SKM-1 (cell line): ENCODE measurements at regions not wholly inside any gene's neighbourhood (a gene's known extent, or its start where the extent isn't known, plus 50 kb on each side); places are given as distances from the start of the nearest gene placed in this dataset.
"Not testable (repeated sequence)": the region's sequence is repeated elsewhere in the genome, so short reads cannot be mapped to it uniquely, and the experiment has no call there.

ENCODE experiments used
- DNase-seq: peaks from one replicate; lab custom pipeline; 2025; ENCODE audit not compliant: unreplicated experiment; lab: John Stamatoyannopoulos, UW

- no peak for DNase-seq
Measured at GRCh38 chr16:87041286-87041685, 275.9 kb downstream of the C16orf95 start.

- DNase-seq = no peak
Measured at GRCh38 chr16:87042551-87043230, 274.5 kb downstream of the C16orf95 start.

GRCh38 chr16:87043231-87044031, 273.8 kb downstream of the C16orf95 start:
- DNase-seq = no peak

- no peak for DNase-seq
Measured at GRCh38 chr16:87044032-87044382, 273.2 kb downstream of the C16orf95 start.

GRCh38 chr16:87044829-87045228, 272.4 kb downstream of the C16orf95 start:
- no peak for DNase-seq

GRCh38 chr16:87045466-87046216, 271.6 kb downstream of the C16orf95 start:
- no peak for DNase-seq

GRCh38 chr16:87046235-87046634, 271.0 kb downstream of the C16orf95 start:
- DNase-seq = no peak

- no peak for DNase-seq
Measured at GRCh38 chr16:87047221-87048037, 269.8 kb downstream of the C16orf95 start.

GRCh38 chr16:87048038-87048729, 269.0 kb downstream of the C16orf95 start:
- no peak for DNase-seq

- DNase-seq = no peak
Measured at GRCh38 chr16:87048730-87049115, 268.5 kb downstream of the C16orf95 start.

GRCh38 chr16:87049216-87049615, 268.0 kb downstream of the C16orf95 start:
- DNase-seq = not testable (repeated sequence)

- no peak for DNase-seq
Measured at GRCh38 chr16:87050142-87050541, 267.1 kb downstream of the C16orf95 start.

GRCh38 chr16:87051526-87052320, 265.5 kb downstream of the C16orf95 start:
- no peak for DNase-seq

GRCh38 chr16:87052506-87052905, 264.7 kb downstream of the C16orf95 start:
- DNase-seq = no peak

- DNase-seq = no peak
Measured at GRCh38 chr16:87053016-87053982, 263.9 kb downstream of the C16orf95 start.

- no peak for DNase-seq
Measured at GRCh38 chr16:87054154-87054553, 263.0 kb downstream of the C16orf95 start.

GRCh38 chr16:87054856-87055255, 262.3 kb downstream of the C16orf95 start:
- no peak for DNase-seq

GRCh38 chr16:87056083-87056482, 261.1 kb downstream of the C16orf95 start:
- no peak for DNase-seq
